Embryonic facial prominence (tissue), 1 donor: ENCODE measurements at regions not wholly inside any gene's neighbourhood (a gene's known extent, or its start where the extent isn't known, plus 50 kb on each side); places are given as distances from the start of the nearest gene placed in this dataset.
"Not testable (repeated sequence)": the region's sequence is repeated elsewhere in the genome, so short reads cannot be mapped to it uniquely, and the experiment has no call there.

Experiments
- DNase-seq: peaks from one replicate; pipeline ENCODE4 v3.0.0-alpha.2; 2016; ENCODE audit errors: extremely low spot score

GRCh38 chr1:70819785-70820184 is 227.8 kb downstream of the PTGER3 start:
- DNase-seq, result no peak

GRCh38 chr1:70820396-70820795 is 227.2 kb downstream of the PTGER3 start:
- no peak for DNase-seq

GRCh38 chr1:70820995-70821394 is 226.6 kb downstream of the PTGER3 start:
- DNase-seq, result no peak

GRCh38 chr1:70826428-70826827 is 221.2 kb downstream of the PTGER3 start:
- DNase-seq, result no peak

GRCh38 chr1:70827030-70827429 is 220.6 kb downstream of the PTGER3 start:
- no peak for DNase-seq

- DNase-seq, result no peak
Observed at GRCh38 chr1:70828177-70828576, 219.4 kb downstream of the PTGER3 start.

GRCh38 chr1:70834365-70834764 is 213.3 kb downstream of the PTGER3 start:
- not testable (repeated sequence) for DNase-seq

GRCh38 chr1:70836456-70836855 is 211.2 kb downstream of the PTGER3 start:
- DNase-seq, result no peak

GRCh38 chr1:70840260-70840953 is 207.2 kb downstream of the PTGER3 start:
- DNase-seq, result no peak

- DNase-seq, result no peak
Observed at GRCh38 chr1:70842562-70842961, 205.1 kb downstream of the PTGER3 start.

GRCh38 chr1:70843452-70843851 is 204.2 kb downstream of the PTGER3 start:
- no peak for DNase-seq

- DNase-seq, result no peak
Observed at GRCh38 chr1:70847013-70847412, 200.6 kb downstream of the PTGER3 start.

GRCh38 chr1:70855203-70855602 is 192.4 kb downstream of the PTGER3 start:
- no peak for DNase-seq

GRCh38 chr1:70856201-70856600 is 191.4 kb downstream of the PTGER3 start:
- DNase-seq, result no peak

GRCh38 chr1:70863239-70863638 is 184.4 kb downstream of the PTGER3 start:
- DNase-seq, result no peak

- DNase-seq, result no peak
Observed at GRCh38 chr1:70864302-70864701, 183.3 kb downstream of the PTGER3 start.

- DNase-seq, result no peak
Observed at GRCh38 chr1:70866542-70867264, 180.9 kb downstream of the PTGER3 start.

GRCh38 chr1:70871790-70872189 is 175.8 kb downstream of the PTGER3 start:
- DNase-seq, result no peak

GRCh38 chr1:70874063-70874462 is 173.6 kb downstream of the PTGER3 start:
- DNase-seq, result no peak

GRCh38 chr1:70874818-70875217 is 172.8 kb downstream of the PTGER3 start:
- DNase-seq, result no peak

GRCh38 chr1:70877343-70877742 is 170.3 kb downstream of the PTGER3 start:
- DNase-seq, result no peak

GRCh38 chr1:70887936-70888335 is 159.7 kb downstream of the PTGER3 start:
- no peak for DNase-seq

- no peak for DNase-seq
Observed at GRCh38 chr1:70888722-70889121, 158.9 kb downstream of the PTGER3 start.
